Stimulated activated naive B cell treated with anti-CD40 and anti-IgM and Interleukin-4, amounts not matched to agents 10 μg/mL and 1 μg/mL and 100 μg/mL, for 72 hours (primary cell): ENCODE measurements at regions not wholly inside any gene's neighbourhood (a gene's known extent, or its start where the extent isn't known, plus 50 kb on each side); places are given as distances from the start of the nearest gene placed in this dataset.

Experiments
- ATAC-seq, 2 donors: fragments of 150-1000 bp; cut with Tn5 transposase; replicated peaks; 2 replicates each; pipeline ENCODE4 v1.10.0; 2021; ENCODE audit warnings: moderate library complexity in 1 of 2
- DNase-seq: peaks from one replicate; pipeline ENCODE4 v3.0.0; 2021
- H3K27ac Mint-ChIP-seq: one replicate; pipeline ENCODE4 v1.8.0; 2022; ENCODE audit warnings: mild to moderate bottlenecking, mixed read lengths
- H3K27me3 Mint-ChIP-seq, 2 donors: one replicate each; pipeline ENCODE4 v1.8.0; 2022; ENCODE audit warnings: mixed read lengths in 2 of 2
- H3K36me3 Mint-ChIP-seq, 2 donors: one replicate each; pipeline ENCODE4 v1.8.0; 2022; ENCODE audit warnings: mixed read lengths in 2 of 2, mild to moderate bottlenecking in 1 of 2
- H3K4me1 Mint-ChIP-seq, 2 donors: one replicate each; pipeline ENCODE4 v1.8.0; 2022; ENCODE audit warnings: mixed read lengths in 2 of 2, mild to moderate bottlenecking in 1 of 2
- H3K4me3 Mint-ChIP-seq, 2 donors: one replicate each; pipeline ENCODE4 v1.8.0; 2022; ENCODE audit warnings: mild to moderate bottlenecking in 2 of 2, mixed read lengths in 2 of 2, moderate library complexity in 1 of 2
- H3K9me3 Mint-ChIP-seq, 2 donors: one replicate each; pipeline ENCODE4 v1.8.0; 2022; ENCODE audit warnings: mixed read lengths in 2 of 2, mild to moderate bottlenecking in 1 of 2

- peaks cover 33 to 81% of the 10 kb centered on the region in 2 donors for H3K4me1 Mint-ChIP-seq
- H3K27me3 Mint-ChIP-seq, result peaks cover 0 to 13% of the 10 kb centered on the region in 2 donors
- no peak for ATAC-seq
- H3K4me3 Mint-ChIP-seq, result peak overlapping the region in 1 of 2 donors; percentile 11
- peaks cover 14 to 19% of the 10 kb centered on the region in 2 donors for H3K36me3 Mint-ChIP-seq
- DNase-seq, result no peak
- H3K27ac Mint-ChIP-seq, result no peak overlapping the region
- H3K9me3 Mint-ChIP-seq, result no peaks in the 10 kb centered on the region
These were observed 99.1 kb downstream of the ZNF608 start for GRCh38 chr5:124647352-124647751.

GRCh38 chr5:124645396-124645795, 101.0 kb downstream of the ZNF608 start:
- H3K27me3 Mint-ChIP-seq, result peaks cover 0 to 13% of the 10 kb centered on the region in 2 donors
- DNase-seq (no peak), ATAC-seq (no peak)
- H3K9me3 Mint-ChIP-seq, result no peaks in the 10 kb centered on the region
- peaks cover 18 to 28% of the 10 kb centered on the region in 2 donors for H3K36me3 Mint-ChIP-seq
- H3K4me1 Mint-ChIP-seq, result peaks cover 36 to 71% of the 10 kb centered on the region in 2 donors
- H3K4me3 Mint-ChIP-seq, result peak overlapping the region in 1 of 2 donors; percentile 46
- no peak overlapping the region for H3K27ac Mint-ChIP-seq

- H3K9me3 Mint-ChIP-seq, result no peaks in the 10 kb centered on the region
- H3K27ac Mint-ChIP-seq, result no peak overlapping the region
- no peak for DNase-seq
- peaks cover 0 to 13% of the 10 kb centered on the region in 2 donors for H3K27me3 Mint-ChIP-seq
- H3K36me3 Mint-ChIP-seq, result peaks cover 22 to 30% of the 10 kb centered on the region in 2 donors
- peaks cover 36 to 67% of the 10 kb centered on the region in 2 donors for H3K4me1 Mint-ChIP-seq
- no peak overlapping the region for H3K4me3 Mint-ChIP-seq
- no peak for ATAC-seq
These were observed 101.9 kb downstream of the ZNF608 start for GRCh38 chr5:124644582-124644981.

GRCh38 chr5:124644138-124644537, 102.3 kb downstream of the ZNF608 start:
- Mint-ChIP-seq H3K9me3 (no peaks in the 10 kb centered on the region), H3K27ac (no peak overlapping the region), H3K4me1 (peaks cover 32 to 66% of the 10 kb centered on the region in 2 donors), H3K4me3 (no peak overlapping the region), H3K36me3 (peaks cover 22 to 30% of the 10 kb centered on the region in 2 donors), H3K27me3 (peaks cover 0 to 13% of the 10 kb centered on the region in 2 donors)
- ATAC-seq, result no peak
- DNase-seq, result no peak

GRCh38 chr5:124643336-124643735, 103.1 kb downstream of the ZNF608 start:
- Mint-ChIP-seq H3K9me3 (no peaks in the 10 kb centered on the region), H3K36me3 (peaks cover 21 to 28% of the 10 kb centered on the region in 2 donors), H3K27ac (no peak overlapping the region), H3K4me3 (no peak overlapping the region), H3K4me1 (peaks cover 27 to 58% of the 10 kb centered on the region in 2 donors), H3K27me3 (peaks cover 0 to 13% of the 10 kb centered on the region in 2 donors)
- DNase-seq, result no peak
- ATAC-seq, result no peak

GRCh38 chr5:124642151-124642550, 104.3 kb downstream of the ZNF608 start:
- ATAC-seq, result peak; percentile 28 to 44

GRCh38 chr5:124641154-124641792, 105.2 kb downstream of the ZNF608 start:
- Mint-ChIP-seq H3K9me3 (no peaks in the 10 kb centered on the region), H3K36me3 (peaks cover 14 to 17% of the 10 kb centered on the region in 2 donors), H3K27me3 (peaks cover 0 to 5% of the 10 kb centered on the region in 2 donors), H3K4me3 (no peak overlapping the region), H3K27ac (no peak overlapping the region), H3K4me1 (peaks cover 12 to 38% of the 10 kb centered on the region in 2 donors)
- DNase-seq (no peak), ATAC-seq (no peak)

More at GRCh38 chr5:124642151-124642550, 104.3 kb downstream of the ZNF608 start:
- H3K9me3 Mint-ChIP-seq, result no peaks in the 10 kb centered on the region
- peaks cover 0 to 12% of the 10 kb centered on the region in 2 donors for H3K27me3 Mint-ChIP-seq
- H3K27ac Mint-ChIP-seq, result no peak overlapping the region
- peaks cover 18 to 20% of the 10 kb centered on the region in 2 donors for H3K36me3 Mint-ChIP-seq
- H3K4me3 Mint-ChIP-seq, result no peak overlapping the region
- no peak for DNase-seq
- peaks cover 21 to 46% of the 10 kb centered on the region in 2 donors for H3K4me1 Mint-ChIP-seq

- no peak for DNase-seq
- H3K27me3 Mint-ChIP-seq, result peaks cover 0 to 5% of the 10 kb centered on the region in 2 donors
- peaks cover 11 to 16% of the 10 kb centered on the region in 2 donors for H3K36me3 Mint-ChIP-seq
- H3K9me3 Mint-ChIP-seq, result no peaks in the 10 kb centered on the region
- no peak for ATAC-seq
- peaks cover 6 to 21% of the 10 kb centered on the region in 2 donors for H3K4me1 Mint-ChIP-seq
- no peak overlapping the region for H3K27ac Mint-ChIP-seq
- H3K4me3 Mint-ChIP-seq, result no peak overlapping the region
These were observed 107.3 kb downstream of the ZNF608 start for GRCh38 chr5:124639095-124639665.

- peaks cover 0 to 4% of the 10 kb centered on the region in 2 donors for H3K27me3 Mint-ChIP-seq
- peaks cover 0 to 3% of the 10 kb centered on the region in 2 donors for H3K9me3 Mint-ChIP-seq
- peaks cover 4 to 18% of the 10 kb centered on the region in 2 donors for H3K4me1 Mint-ChIP-seq
- ATAC-seq (no peak), DNase-seq (no peak)
- no peak overlapping the region for H3K4me3 Mint-ChIP-seq
- H3K27ac Mint-ChIP-seq, result no peak overlapping the region
- H3K36me3 Mint-ChIP-seq, result peaks cover 15 to 16% of the 10 kb centered on the region in 2 donors
These were observed 109.4 kb downstream of the ZNF608 start for GRCh38 chr5:124637011-124637410.

GRCh38 chr5:124634741-124635323, 111.6 kb downstream of the ZNF608 start:
- Mint-ChIP-seq H3K9me3 (peaks cover 0 to 3% of the 10 kb centered on the region in 2 donors), H3K4me3 (no peak overlapping the region), H3K4me1 (peaks cover 11 to 34% of the 10 kb centered on the region in 2 donors), H3K36me3 (peaks cover 7 to 10% of the 10 kb centered on the region in 2 donors), H3K27me3 (peaks cover 6 to 8% of the 10 kb centered on the region in 2 donors), H3K27ac (no peak overlapping the region)
- DNase-seq, result no peak
- ATAC-seq, result peak in 1 of 2 donors; percentile 31

GRCh38 chr5:124634228-124634739, 112.2 kb downstream of the ZNF608 start:
- H3K27ac Mint-ChIP-seq, result no peak overlapping the region
- H3K4me1 Mint-ChIP-seq, result peaks cover 11 to 32% of the 10 kb centered on the region in 2 donors
- peaks cover 7 to 10% of the 10 kb centered on the region in 2 donors for H3K36me3 Mint-ChIP-seq
- peaks cover 8% of the 10 kb centered on the region in 2 donors for H3K27me3 Mint-ChIP-seq
- no peak for DNase-seq
- no peak overlapping the region for H3K4me3 Mint-ChIP-seq
- H3K9me3 Mint-ChIP-seq, result peaks cover 0 to 3% of the 10 kb centered on the region in 2 donors
- no peak for ATAC-seq

- H3K36me3 Mint-ChIP-seq, result peaks cover 7 to 10% of the 10 kb centered on the region in 2 donors
- no peak overlapping the region for H3K27ac Mint-ChIP-seq
- peaks cover 0 to 3% of the 10 kb centered on the region in 2 donors for H3K9me3 Mint-ChIP-seq
- ATAC-seq (no peak), DNase-seq (no peak)
- peaks cover 13 to 19% of the 10 kb centered on the region in 2 donors for H3K27me3 Mint-ChIP-seq
- peaks cover 13 to 42% of the 10 kb centered on the region in 2 donors for H3K4me1 Mint-ChIP-seq
- no peak overlapping the region for H3K4me3 Mint-ChIP-seq
These were observed 113.2 kb downstream of the ZNF608 start for GRCh38 chr5:124633209-124633608.

- Mint-ChIP-seq H3K27me3 (peaks cover 15 to 22% of the 10 kb centered on the region in 2 donors), H3K36me3 (peaks cover 7 to 10% of the 10 kb centered on the region in 2 donors), H3K4me1 (peaks cover 16 to 48% of the 10 kb centered on the region in 2 donors), H3K27ac (no peak overlapping the region), H3K4me3 (no peak overlapping the region), H3K9me3 (peaks cover 0 to 3% of the 10 kb centered on the region in 2 donors)
- ATAC-seq, result peak; percentile 34 to 64
- no peak for DNase-seq
These were observed 114.4 kb downstream of the ZNF608 start for GRCh38 chr5:124631874-124632550.
